Erythroblast (primary cell): ENCODE measurements at regions not wholly inside any gene's neighbourhood (a gene's known extent, or its start where the extent isn't known, plus 50 kb on each side); places are given as distances from the start of the nearest gene placed in this dataset.

Experiments
- DNase-seq, 2 experiments: peaks; one replicate each; lab custom pipeline; 2025; lab: John Stamatoyannopoulos, UW
- GATA1 ChIP-seq: IDR thresholded peaks from 2 replicates; pipeline ENCODE4 v1.6.1; 2011; ENCODE audit warnings: low read depth, mild to moderate bottlenecking, control low read depth, low read length, moderate library complexity
- POLR2A ChIP-seq: IDR thresholded peaks from 2 replicates; pipeline ENCODE4 v1.6.1; 2011; ENCODE audit warnings: mild to moderate bottlenecking, low read length

DNA sequence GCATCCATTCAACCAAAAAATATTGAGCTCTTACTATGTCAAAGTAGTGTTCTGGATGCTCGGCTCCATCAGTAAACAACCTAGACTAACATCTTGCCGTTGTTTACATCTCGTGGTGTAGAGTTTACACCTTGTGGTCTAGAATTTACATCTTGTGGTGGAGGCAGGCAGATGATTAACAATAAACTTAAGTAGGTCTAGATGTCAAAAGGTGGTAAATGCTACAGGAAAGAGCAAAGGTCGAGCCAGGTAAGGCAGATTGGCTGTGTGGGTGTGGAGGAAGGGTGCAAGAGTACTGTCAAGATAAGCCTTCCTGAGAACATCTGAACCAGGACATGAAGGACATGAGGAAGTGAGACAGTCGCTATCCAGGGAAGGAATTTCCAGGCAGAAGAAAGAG is 88.4 kb upstream of the ESR1 start:
- TF ChIP-seq POLR2A (no peak), GATA1 (no peak)
- DNase-seq = no peak

DNA sequence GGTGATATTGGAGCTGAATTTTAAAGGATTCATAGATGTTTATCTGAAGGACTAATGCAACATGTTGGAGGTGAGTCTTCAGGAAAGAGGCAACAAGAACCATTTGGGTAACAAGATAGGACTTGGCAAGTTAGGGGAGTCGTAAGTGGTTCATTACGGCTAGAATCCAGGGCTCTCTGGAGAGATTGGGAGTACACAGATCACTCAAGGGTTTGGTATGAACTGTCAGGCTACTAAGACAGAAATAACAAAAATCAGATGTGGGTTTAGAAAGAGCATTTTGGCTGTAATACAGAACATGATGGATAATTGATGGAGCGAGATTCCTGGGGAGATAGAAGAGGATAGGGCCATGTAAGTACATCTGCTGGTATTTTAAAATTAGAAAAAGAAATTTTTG is 86.3 kb upstream of the ESR1 start:
- TF ChIP-seq POLR2A (no peak), GATA1 (no peak)
- DNase-seq = no peak

DNA sequence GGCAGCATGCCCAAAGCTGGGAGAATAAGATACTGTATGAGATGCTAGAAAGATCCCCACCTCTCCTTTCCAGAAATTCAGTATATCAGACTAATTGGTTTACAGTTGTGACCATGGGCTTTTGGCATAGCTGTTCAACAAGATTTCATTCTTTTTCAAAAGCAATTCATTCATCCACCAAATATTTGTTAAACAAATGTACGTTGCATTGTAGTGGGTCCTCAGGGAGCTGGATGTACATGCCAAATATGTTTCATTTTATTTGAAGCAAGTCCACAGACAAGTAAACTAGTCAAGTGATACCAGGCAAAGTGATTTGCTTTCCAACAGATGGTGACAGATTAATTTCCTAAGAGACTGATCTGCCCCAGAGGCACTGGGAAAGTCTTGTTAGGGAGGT is 85.8 kb upstream of the ESR1 start:
- DNase-seq = no peak
- no peak for TF ChIP-seq GATA1
- TF ChIP-seq POLR2A = no peak

DNA sequence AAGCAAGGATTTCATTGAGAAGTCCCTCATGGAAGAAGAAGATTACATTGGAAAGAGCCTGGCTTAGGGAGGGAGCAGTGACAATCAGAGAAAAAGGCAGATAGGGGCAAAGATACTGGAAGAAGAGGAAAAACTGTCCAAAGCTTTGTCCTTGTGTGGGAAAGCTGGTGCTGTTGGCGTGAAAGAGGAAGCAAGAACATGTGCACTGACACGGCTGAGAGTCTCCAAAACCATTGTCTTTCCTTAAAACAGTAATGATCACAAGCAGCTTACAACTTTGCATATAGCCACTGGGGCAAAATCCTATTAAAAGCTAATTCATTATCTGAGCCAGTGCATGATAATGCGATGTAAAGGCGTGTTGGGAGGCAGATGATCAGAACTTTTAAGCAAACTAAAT is 85.1 kb upstream of the ESR1 start:
- no peak for DNase-seq
- TF ChIP-seq GATA1 (no peak), POLR2A (no peak)

DNA sequence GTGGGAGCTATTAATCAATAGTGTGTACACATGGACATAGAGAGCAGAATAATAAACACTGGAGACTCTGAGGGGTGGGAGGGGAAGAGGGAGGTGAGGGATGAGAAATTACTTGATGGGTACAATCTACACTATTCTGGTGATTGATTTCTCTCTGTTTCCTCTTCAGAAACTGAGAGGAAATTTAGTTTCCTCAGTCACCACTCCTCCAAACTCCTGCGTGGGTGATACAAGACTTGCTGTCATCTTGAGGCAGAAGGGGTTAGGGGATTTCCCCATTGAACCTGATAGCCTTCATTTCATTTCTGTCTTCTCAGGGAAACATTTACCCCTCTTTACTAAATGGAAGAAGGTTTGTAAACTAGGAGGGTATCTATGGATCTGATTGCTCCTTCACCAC is 84.3 kb upstream of the ESR1 start:
- no peak for DNase-seq
- TF ChIP-seq GATA1 (no peak), POLR2A (no peak)

DNA sequence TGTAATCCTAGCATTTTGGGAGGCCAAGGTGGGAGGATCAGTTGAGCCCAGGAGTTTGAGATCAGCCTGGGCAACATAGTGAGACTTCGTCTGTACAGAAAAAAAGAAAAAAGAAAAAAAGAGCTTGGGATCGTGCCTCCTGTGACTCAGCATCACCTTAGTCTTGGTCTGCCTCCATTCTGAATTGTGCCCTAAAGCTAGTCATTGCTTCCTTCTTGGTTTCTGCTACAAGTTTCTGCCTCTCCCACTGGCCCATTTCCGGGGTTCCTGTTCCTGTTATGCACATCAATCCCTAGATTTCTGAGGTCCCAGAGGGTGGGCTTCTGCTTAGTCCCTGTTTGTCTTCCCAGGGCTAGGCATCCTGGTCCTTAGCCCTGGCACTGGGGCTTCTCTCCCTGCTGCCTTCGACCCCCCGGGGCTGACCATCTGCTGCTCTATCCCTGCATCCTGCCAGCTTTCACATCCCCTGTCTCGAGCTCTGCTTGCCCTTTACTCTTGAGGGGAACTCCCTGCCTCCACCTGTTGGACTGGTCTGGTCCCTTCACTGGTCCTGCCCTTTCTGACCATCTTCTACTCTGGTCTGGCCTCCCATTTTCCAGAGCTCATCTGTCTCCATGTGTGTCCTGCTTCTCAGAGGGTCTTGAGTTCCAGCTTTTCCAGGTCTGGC is 77.5 kb upstream of the ESR1 start:
- DNase-seq = no peak
- TF ChIP-seq GATA1 = no peak
- no peak for TF ChIP-seq POLR2A

DNA sequence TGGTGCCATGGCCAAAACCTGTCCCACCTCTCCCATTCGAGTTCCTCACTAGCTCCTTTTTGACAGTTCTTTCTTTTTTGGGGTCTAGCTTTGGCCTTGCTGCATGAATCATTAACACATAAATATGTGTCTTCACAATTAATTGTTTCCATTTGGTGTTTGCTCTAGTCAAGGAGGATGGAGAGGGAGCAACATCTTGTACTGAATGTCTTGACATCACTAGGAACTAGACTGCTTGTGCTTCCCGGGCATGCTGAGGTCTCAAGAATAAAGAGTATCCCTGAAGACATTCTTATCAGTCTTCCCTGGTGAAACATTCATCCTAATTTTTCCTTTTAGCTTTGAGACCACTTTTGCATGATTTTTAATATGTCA is 77.0 kb upstream of the ESR1 start:
- DNase-seq = no peak
- TF ChIP-seq POLR2A (no peak), GATA1 (no peak)

DNA sequence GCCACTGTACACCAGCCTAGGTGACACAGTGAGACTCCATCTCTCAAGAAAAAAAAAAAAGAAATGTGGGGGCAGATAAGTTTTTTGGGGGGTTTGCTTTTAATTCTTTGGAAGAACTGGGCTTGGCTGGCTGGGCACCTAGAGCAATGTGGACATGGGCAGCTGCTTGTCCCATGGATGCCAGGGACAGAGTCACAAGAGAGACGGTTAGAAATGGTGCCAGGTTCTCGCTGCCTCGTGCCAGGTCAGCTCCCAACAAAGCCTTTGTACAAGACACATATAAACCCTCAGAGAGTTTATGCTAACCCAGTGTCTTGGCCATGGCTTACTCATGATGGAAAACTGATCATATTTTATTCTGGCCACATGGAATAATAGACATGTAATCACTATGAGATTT is 76.2 kb upstream of the ESR1 start:
- TF ChIP-seq POLR2A = no peak
- TF ChIP-seq GATA1 = no peak
- DNase-seq = no peak

DNA sequence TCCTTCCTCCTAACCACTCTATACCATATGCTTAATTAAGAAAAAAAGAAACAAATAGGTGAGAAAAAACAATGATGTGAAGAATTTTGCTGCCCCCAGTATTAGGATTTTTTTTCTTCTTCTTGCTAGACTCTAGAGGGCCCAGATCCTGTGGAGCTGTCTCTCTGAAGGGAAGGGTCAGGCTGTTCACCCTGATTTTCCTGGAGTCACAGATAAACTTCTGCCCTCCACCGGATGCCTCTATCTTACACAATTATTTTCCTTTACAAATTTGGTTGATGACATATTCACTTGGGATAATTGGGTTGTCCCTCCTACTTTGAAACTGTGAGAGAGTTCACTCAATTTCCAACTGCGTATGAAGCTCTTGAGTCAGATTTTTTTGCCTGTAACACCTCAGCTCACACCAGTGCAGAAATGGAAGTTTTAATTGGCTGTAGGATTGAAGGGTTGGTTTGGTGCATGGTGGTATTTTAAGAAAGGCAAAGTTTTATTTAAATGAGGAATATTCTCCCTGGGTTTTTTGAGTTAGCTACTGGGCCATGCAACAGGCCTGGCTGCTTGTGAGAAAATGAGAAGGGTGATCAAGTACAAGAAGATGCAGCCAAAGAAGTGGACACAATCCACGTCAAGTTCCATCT is 73.7 kb upstream of the ESR1 start:
- TF ChIP-seq POLR2A (no peak), GATA1 (no peak)
- no peak for DNase-seq

DNA sequence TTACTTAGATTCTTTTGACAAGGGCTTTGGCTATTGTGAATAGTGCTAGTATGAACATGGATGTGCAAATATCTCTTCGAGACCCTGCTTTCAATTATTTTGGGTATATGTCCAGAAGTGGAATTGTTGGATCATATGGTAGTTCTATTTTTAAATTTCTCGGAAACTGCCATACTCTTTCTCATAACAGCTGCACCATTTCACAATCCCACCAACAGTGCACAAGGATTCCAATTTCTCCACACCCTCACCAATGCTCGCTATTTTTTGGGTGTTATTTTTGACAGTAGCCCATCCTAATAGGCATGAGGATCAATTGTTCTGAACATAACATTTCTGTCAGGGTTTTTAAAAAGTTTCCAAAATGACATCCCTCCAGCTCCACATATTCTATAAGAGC is 69.2 kb upstream of the ESR1 start:
- TF ChIP-seq POLR2A (no peak), GATA1 (no peak)
- no peak for DNase-seq

DNA sequence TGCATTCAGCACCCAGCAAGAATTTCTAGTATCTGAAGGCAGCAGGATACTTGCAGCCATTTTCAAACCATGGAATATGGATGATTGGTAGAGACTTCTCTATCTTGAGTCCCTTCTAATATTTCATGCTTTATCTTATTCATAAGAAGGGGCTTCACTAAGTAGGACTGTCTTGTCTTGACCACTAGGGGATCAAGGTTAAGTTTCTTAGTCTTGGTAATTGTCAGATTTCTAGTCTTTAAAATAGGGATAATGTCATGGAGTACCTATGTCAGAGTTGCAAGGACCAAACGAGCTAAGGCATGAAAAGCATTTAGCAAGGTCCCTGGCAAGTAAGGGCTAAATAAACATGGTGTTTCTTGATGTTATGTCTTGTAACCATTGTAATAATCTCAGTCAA is 68.5 kb upstream of the ESR1 start:
- TF ChIP-seq POLR2A (no peak), GATA1 (no peak)
- no peak for DNase-seq

DNA sequence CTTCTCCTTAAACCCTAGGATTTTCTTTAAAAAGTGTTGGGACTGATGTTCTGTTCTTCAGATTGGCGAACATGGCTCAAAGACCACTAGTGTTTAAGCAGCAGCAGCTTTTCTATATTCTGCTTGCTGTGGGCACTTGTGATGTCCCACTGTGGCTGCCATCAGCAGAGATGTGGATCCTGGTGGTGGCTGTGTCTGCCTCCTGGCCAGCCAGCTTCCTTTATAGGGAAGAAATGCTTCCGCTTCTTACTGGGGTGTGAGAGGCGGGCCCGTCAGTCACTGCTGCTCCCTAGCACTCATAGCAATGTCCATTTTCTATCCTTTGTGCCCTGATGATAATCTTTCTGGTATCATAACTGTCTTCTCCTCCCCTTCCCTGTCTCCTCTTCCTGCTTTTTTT is 66.7 kb upstream of the ESR1 start:
- DNase-seq = no peak
- TF ChIP-seq POLR2A = no peak
- TF ChIP-seq GATA1 = no peak

DNA sequence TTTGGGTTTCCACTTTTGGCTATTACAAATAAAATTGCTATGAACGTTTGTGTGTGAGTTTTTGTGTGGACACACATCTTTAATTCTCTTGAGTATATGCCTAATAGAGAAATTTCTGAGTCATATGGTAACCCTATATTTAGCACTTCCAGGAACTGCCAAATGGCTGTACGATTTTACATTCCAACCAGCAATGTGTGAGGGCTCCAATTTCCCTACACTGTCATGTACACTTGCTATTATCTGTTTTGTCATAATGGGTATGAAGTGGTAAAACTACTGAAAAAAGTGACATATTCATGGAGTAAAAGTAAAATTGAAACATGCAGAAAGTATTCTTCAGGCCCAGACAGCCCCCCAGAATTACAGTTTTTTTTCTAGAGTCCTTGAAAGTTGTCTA is 59.6 kb upstream of the ESR1 start:
- TF ChIP-seq GATA1 (no peak), POLR2A (no peak)
- DNase-seq = no peak

DNA sequence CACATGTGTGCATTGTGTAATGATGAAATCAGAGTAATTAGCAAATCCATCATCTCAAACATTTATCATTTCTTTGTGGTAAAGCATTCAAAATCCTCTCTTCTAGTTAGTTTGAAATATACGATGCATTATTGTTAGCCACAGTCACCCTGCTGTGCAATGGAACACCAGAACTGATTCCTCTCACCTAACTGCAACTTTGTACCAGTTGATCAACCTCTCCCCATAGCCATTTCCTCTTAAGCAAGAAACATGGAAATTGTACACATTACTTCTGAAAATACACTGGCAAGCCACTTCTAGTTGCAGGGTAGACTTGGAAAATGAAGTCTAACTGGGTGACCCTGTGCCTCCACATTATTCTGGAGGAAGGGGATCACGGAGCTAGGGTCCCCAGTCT is 58.1 kb upstream of the ESR1 start:
- DNase-seq = no peak
- no peak for TF ChIP-seq GATA1

DNA sequence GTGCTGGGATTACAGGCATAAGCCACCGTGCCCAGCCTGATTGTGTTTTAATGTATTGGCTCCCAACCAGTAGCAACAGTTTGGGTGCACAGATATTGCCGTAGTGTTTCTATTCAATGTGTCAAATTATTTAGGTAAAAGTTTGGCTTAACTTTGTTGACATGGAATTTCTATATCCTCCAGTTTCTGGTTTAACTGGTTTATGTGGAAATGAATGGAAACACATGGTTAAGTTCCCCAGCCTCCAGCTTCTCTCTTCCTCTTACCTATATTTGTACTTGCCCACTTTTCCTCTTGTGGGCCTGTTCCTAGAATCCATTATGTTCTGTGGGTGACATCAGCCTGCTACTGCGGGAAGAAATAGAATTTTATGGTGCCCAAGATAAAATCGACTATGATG is 53.9 kb upstream of the ESR1 start:
- TF ChIP-seq POLR2A = no peak
- no peak for TF ChIP-seq GATA1
- DNase-seq = no peak
